ENCODE measurements at regions not wholly inside any gene's neighbourhood (a gene's known extent, or its start where the extent isn't known, plus 50 kb on each side); places are given as distances from the start of the nearest gene placed in this dataset.

GRCh38 chr1:194014014-194014413, 827.6 kb upstream of the B3GALT2 start:
- TF ChIP-seq SPI1 (IDR thresholded peaks at IDR 0.05; ENCODE audit: borderline replicate concordance, insufficient read depth, low read depth, low read length) = no peak
- no peak for TF ChIP-seq EZH2 (IDR thresholded peaks at IDR 0.05; ENCODE audit: borderline replicate concordance, control insufficient read depth, low read depth, low read length)
- no peak for TF ChIP-seq CTCF (IDR thresholded peaks at IDR 0.05 in 2 of 3, conservative IDR thresholded peaks at IDR 0.05 in 1 of 3; ENCODE audit: control insufficient read depth in 2 of 3, extremely low read depth in 1 of 3, insufficient read depth in 1 of 3, low read depth in 3 of 3, low read length in 3 of 3)
- no peak for TF ChIP-seq CBX3 (IDR thresholded peaks at IDR 0.05; ENCODE audit: borderline replicate concordance, low read depth)
- TF ChIP-seq TCF7 (IDR thresholded peaks at IDR 0.05; ENCODE audit: borderline replicate concordance) = no peak
- no peak for TF ChIP-seq SP1 (IDR thresholded peaks at IDR 0.05; ENCODE audit: low read depth, low read length)
